Body of pancreas (tissue), 4 donors: ENCODE measurements at regions not wholly inside any gene's neighbourhood (a gene's known extent, or its start where the extent isn't known, plus 50 kb on each side); places are given as distances from the start of the nearest gene placed in this dataset.

Experiments
- ATAC-seq: fragments of 150-250 bp; one replicate; pipeline ENCODE4 v1.9.1; 2016
- DNase-seq, 4 donors: peaks; one replicate each; pipeline ENCODE4 v3.0.0-alpha.2; 2019
- H3K27ac ChIP-seq, 4 donors: fragments of 200-600 bp; sonication (generic); 1 replicate in 3 of 4; 2 replicates in 1 of 4; pipeline versions ENCODE4 v1.5.1 to v1.6.1; 2016 to 2019; ENCODE audit warnings: mild to moderate bottlenecking in 1 of 4, mixed read lengths in 1 of 4, moderate library complexity in 1 of 4
- H3K27me3 ChIP-seq, 2 donors: fragments of 200-600 bp; sonication (generic); one replicate each; pipeline ENCODE4 v1.6.0; 2016; ENCODE audit warnings: mild to moderate bottlenecking in 1 of 2
- H3K36me3 ChIP-seq, 2 donors: fragments of 200-600 bp; sonication (generic); replicated peaks in 1 of 2; 2 replicates each; pipeline ENCODE4 v1.5.1; 2016; ENCODE audit warnings: low read depth in 2 of 2; ENCODE audit not compliant: insufficient read depth in 1 of 2
- H3K4me1 ChIP-seq: fragments of 200-600 bp; sonication (generic); one replicate; pipeline ENCODE4 v1.6.0; 2016
- H3K4me3 ChIP-seq, 2 donors: fragments of 200-600 bp; sonication (generic); 1 replicate in 1 of 2; 2 replicates in 1 of 2; pipeline ENCODE4 v1.5.1; 2016 to 2019
- H3K9me3 ChIP-seq, 3 donors: fragments of 200-600 bp; sonication (generic); 1 replicate in 2 of 3; 2 replicates in 1 of 3; pipeline ENCODE4 v1.5.1; 2016
- CTCF ChIP-seq, 7 experiments: fragments of 450-650 bp in 4 of 7; fragments of 200-600 bp in 3 of 7; sonication (generic) in 3 of 7; IDR thresholded peaks; one replicate each; pipeline ENCODE4 v1.5.1; 2016 to 2019; ENCODE audit warnings: antibody characterized with exemption in 7 of 7
- POLR2A ChIP-seq, 3 donors: fragments of 450-650 bp; IDR thresholded peaks; one replicate each; pipeline ENCODE4 v1.6.1; 2016; ENCODE audit warnings: antibody characterized with exemption in 3 of 3, mild to moderate bottlenecking in 2 of 3
- WGBS, 2 donors: methylation state at CpG; one replicate each; pipeline ENCODE4 v1.1.5; 2017; 5-methylcytosine and 5-hydroxymethylcytosine counted together
- intact Hi-C: fragments of 100-400 bp; cut with DNase I; formaldehyde crosslinking; loops from one replicate; pipeline ENCODE4 v1.15.1; 2023

- Histone ChIP-seq H3K27me3 (no peaks in the 10 kb centered on the region), H3K4me3 (no peak overlapping the region), H3K36me3 (no peaks in the 10 kb centered on the region), H3K27ac (no peak overlapping the region), H3K4me1 (no peaks in the 10 kb centered on the region), H3K9me3 (no peaks in the 10 kb centered on the region)
- 63 to 67% methylated on average over 1 of the region's 1 CpG for WGBS, 2 donors
- intact Hi-C loops: no loop called here
- DNase-seq: no peak
- ATAC-seq: no peak
- no peak for TF ChIP-seq CTCF (IDR thresholded peaks at IDR 0.05)
Observed at GRCh38 chrX:131356725-131357124, 67.6 kb upstream of the IGSF1 start.

- intact Hi-C loops: no loop called here
- Histone ChIP-seq H3K27me3 (no peaks in the 10 kb centered on the region), H3K4me1 (no peaks in the 10 kb centered on the region), H3K9me3 (no peaks in the 10 kb centered on the region), H3K4me3 (no peak overlapping the region), H3K36me3 (no peaks in the 10 kb centered on the region), H3K27ac (no peak overlapping the region)
- TF ChIP-seq CTCF (IDR thresholded peaks at IDR 0.05) (no peak), POLR2A (IDR thresholded peaks at IDR 0.05) (no peak)
- WGBS, 2 donors: 29 to 52% methylated on average over 2 of the region's 2 CpGs
- ATAC-seq (no peak), DNase-seq (no peak)
Observed at GRCh38 chrX:131359611-131360010, 70.5 kb upstream of the IGSF1 start.

GRCh38 chrX:131365766-131366165, 76.7 kb upstream of the IGSF1 start:
- intact Hi-C loops: no loop called here
- Histone ChIP-seq H3K9me3 (no peaks in the 10 kb centered on the region), H3K27me3 (no peaks in the 10 kb centered on the region), H3K27ac (no peak overlapping the region), H3K36me3 (no peaks in the 10 kb centered on the region), H3K4me3 (no peak overlapping the region), H3K4me1 (no peaks in the 10 kb centered on the region)
- DNase-seq (no peak), ATAC-seq (no peak)
- WGBS, 2 donors: 46% methylated on average over 3 of the region's 3 CpGs
- TF ChIP-seq POLR2A (IDR thresholded peaks at IDR 0.05) (no peak), CTCF (IDR thresholded peaks at IDR 0.05) (no peak)

GRCh38 chrX:131366407-131366806, 77.3 kb upstream of the IGSF1 start:
- H3K4me3 ChIP-seq: no peak overlapping the region
- H3K9me3 ChIP-seq: no peaks in the 10 kb centered on the region
- no peak overlapping the region for H3K27ac ChIP-seq
- no peaks in the 10 kb centered on the region for H3K4me1 ChIP-seq
- peak; percentile 56 for ATAC-seq
- 9 to 12% methylated on average over 5 to 6 of the region's 6 CpGs for WGBS, 2 donors
- no peak for DNase-seq
- no peaks in the 10 kb centered on the region for H3K36me3 ChIP-seq
- TF ChIP-seq CTCF (IDR thresholded peaks at IDR 0.05): peak in 4 of 7 experiments; percentile 34 to 58 (median 44)
- no peak for TF ChIP-seq POLR2A (IDR thresholded peaks at IDR 0.05)
- H3K27me3 ChIP-seq: no peaks in the 10 kb centered on the region
- intact Hi-C loops: no loop called here

GRCh38 chrX:131388293-131388692, 99.2 kb upstream of the IGSF1 start:
- ATAC-seq: no peak
- no peaks in the 10 kb centered on the region for H3K9me3 ChIP-seq
- H3K27me3 ChIP-seq: no peaks in the 10 kb centered on the region
- TF ChIP-seq POLR2A (IDR thresholded peaks at IDR 0.05) (no peak), CTCF (IDR thresholded peaks at IDR 0.05) (no peak)
- WGBS, 2 donors: 86 to 89% methylated on average over 4 of the region's 4 CpGs
- DNase-seq: no peak
- H3K4me1 ChIP-seq: no peaks in the 10 kb centered on the region
- no peak overlapping the region for H3K4me3 ChIP-seq
- intact Hi-C loops: no loop called here
- no peaks in the 10 kb centered on the region for H3K36me3 ChIP-seq
- H3K27ac ChIP-seq: no peak overlapping the region
